Hepatocyte (in vitro differentiated cells): ENCODE measurements at regions not wholly inside any gene's neighbourhood (a gene's known extent, or its start where the extent isn't known, plus 50 kb on each side); places are given as distances from the start of the nearest gene placed in this dataset.

Source experiments
- CTCF ChIP-seq: fragments of 200-600 bp; sonication (generic); IDR thresholded peaks from 2 replicates; pipeline ENCODE4 v1.5.1; 2016; ENCODE audit warnings: antibody characterized with exemption, mild to moderate bottlenecking; ENCODE audit not compliant: poor library complexity
- EZH2phosphoT487 ChIP-seq: fragments of 200-600 bp; sonication (generic); IDR thresholded peaks from one replicate; pipeline ENCODE4 v1.6.1; 2018; ENCODE audit warnings: antibody characterized with exemption, mild to moderate bottlenecking, low read depth, moderate library complexity; ENCODE audit not compliant: unreplicated experiment, severe bottlenecking

- TF ChIP-seq CTCF: no peak
- no peak for TF ChIP-seq EZH2phosphoT487
Measured at GRCh38 chr9:30519166-30519565, 1865.3 kb upstream of the ACO1 start.
